ENCODE measurements at regions not wholly inside any gene's neighbourhood (a gene's known extent, or its start where the extent isn't known, plus 50 kb on each side); places are given as distances from the start of the nearest gene placed in this dataset.

GRCh38 chr9:103867886-103868285 lies 226.2 kb upstream of the SMC2 start:
- no peaks in the 10 kb centered on the region for H3K27me3 ChIP-seq
- no peaks in the 10 kb centered on the region for H3K4me1 ChIP-seq
- H3K9me3 ChIP-seq = no peaks in the 10 kb centered on the region
- H3K27ac ChIP-seq = no peak overlapping the region
- intact Hi-C loops (cut with DNase I) = no loop called here
- H3K4me3 ChIP-seq = no peak overlapping the region
- no peaks in the 10 kb centered on the region for H3K36me3 ChIP-seq
- TF ChIP-seq CTCF (IDR thresholded peaks at IDR 0.05) = no peak
- no peak for DNase-seq
- H3K9ac ChIP-seq (ENCODE audit: low read depth in 2 of 2, low read length in 2 of 2) = no peak overlapping the region

- Histone ChIP-seq H3K4me3 (no peak overlapping the region), H3K4me1 (no peaks in the 10 kb centered on the region), H3K27me3 (no peaks in the 10 kb centered on the region), H3K27ac (no peak overlapping the region), H3K9ac (ENCODE audit: low read depth in 2 of 2, low read length in 2 of 2) (no peak overlapping the region), H3K9me3 (no peaks in the 10 kb centered on the region), H3K36me3 (no peaks in the 10 kb centered on the region)
- TF ChIP-seq CTCF (IDR thresholded peaks at IDR 0.05) = no peak
- DNase-seq = no peak
- intact Hi-C loops (cut with DNase I) = no loop called here
These were observed 221.3 kb upstream of the SMC2 start for GRCh38 chr9:103872811-103873210.

- no peak overlapping the region for H3K4me3 ChIP-seq
- no peak overlapping the region for H3K27ac ChIP-seq
- DNase-seq = no peak
- no peak for TF ChIP-seq CTCF (IDR thresholded peaks at IDR 0.05)
- H3K4me1 ChIP-seq = no peaks in the 10 kb centered on the region
- intact Hi-C loops (cut with DNase I) = no loop called here
- no peaks in the 10 kb centered on the region for H3K36me3 ChIP-seq
- no peaks in the 10 kb centered on the region for H3K9me3 ChIP-seq
- H3K9ac ChIP-seq (ENCODE audit: low read depth in 2 of 2, low read length in 2 of 2) = no peak overlapping the region
- H3K27me3 ChIP-seq = no peaks in the 10 kb centered on the region
These were observed 212.7 kb upstream of the SMC2 start for GRCh38 chr9:103881419-103881818.

- Histone ChIP-seq H3K36me3 (no peaks in the 10 kb centered on the region), H3K4me1 (no peaks in the 10 kb centered on the region), H3K27me3 (no peaks in the 10 kb centered on the region), H3K9ac (ENCODE audit: low read depth in 2 of 2, low read length in 2 of 2) (no peak overlapping the region), H3K9me3 (no peaks in the 10 kb centered on the region), H3K27ac (no peak overlapping the region), H3K4me3 (no peak overlapping the region)
- DNase-seq = no peak
- no peak for TF ChIP-seq CTCF (IDR thresholded peaks at IDR 0.05)
- intact Hi-C loops (cut with DNase I) = no loop called here
These were observed 204.1 kb upstream of the SMC2 start for GRCh38 chr9:103889989-103890388.

GRCh38 chr9:103894184-103894583 lies 199.9 kb upstream of the SMC2 start:
- no peak overlapping the region for H3K9ac ChIP-seq (ENCODE audit: low read depth in 2 of 2, low read length in 2 of 2)
- H3K4me1 ChIP-seq = no peaks in the 10 kb centered on the region
- intact Hi-C loops (cut with DNase I) = no loop called here
- no peaks in the 10 kb centered on the region for H3K9me3 ChIP-seq
- H3K27ac ChIP-seq = no peak overlapping the region
- no peak for DNase-seq
- H3K36me3 ChIP-seq = no peaks in the 10 kb centered on the region
- H3K4me3 ChIP-seq = no peak overlapping the region
- no peaks in the 10 kb centered on the region for H3K27me3 ChIP-seq
- TF ChIP-seq CTCF (IDR thresholded peaks at IDR 0.05) = no peak

- H3K27ac ChIP-seq = no peak overlapping the region
- H3K4me3 ChIP-seq = no peak overlapping the region
- TF ChIP-seq CTCF (IDR thresholded peaks at IDR 0.05) = no peak
- DNase-seq = no peak
- intact Hi-C loops (cut with DNase I) = no loop called here
- no peaks in the 10 kb centered on the region for H3K9me3 ChIP-seq
- H3K36me3 ChIP-seq = no peaks in the 10 kb centered on the region
- H3K27me3 ChIP-seq = no peaks in the 10 kb centered on the region
- H3K9ac ChIP-seq (ENCODE audit: low read depth in 2 of 2, low read length in 2 of 2) = no peak overlapping the region
- H3K4me1 ChIP-seq = no peaks in the 10 kb centered on the region
These were observed 195.6 kb upstream of the SMC2 start for GRCh38 chr9:103898550-103898949.
